HepG2 (cell line): ENCODE measurements at regions not wholly inside any gene's neighbourhood (a gene's known extent, or its start where the extent isn't known, plus 50 kb on each side); places are given as distances from the start of the nearest gene placed in this dataset.

ENCODE experiments used
- ATRX ChIP-seq: sonication (generic); formaldehyde crosslinking; IDR thresholded peaks from 2 replicates; pipeline ENCODE4 v1.4.0; 2020; ENCODE audit warnings: missing genetic modification reagents, borderline replicate concordance
- CBFB ChIP-seq: sonication (generic); formaldehyde crosslinking; IDR thresholded peaks from 2 replicates; pipeline ENCODE4 v1.4.0; 2020; ENCODE audit warnings: missing genetic modification reagents
- CBX1 ChIP-seq: IDR thresholded peaks from one replicate; pipeline ENCODE4 v1.6.1; 2016; ENCODE audit warnings: antibody characterized with exemption, low read depth
- CHD2 ChIP-seq: IDR thresholded peaks from 2 replicates; pipeline ENCODE4 v1.6.1; 2011; ENCODE audit warnings: low read depth, low read length, improper control_type of control experiment
- DPF2 ChIP-seq: sonication (generic); formaldehyde crosslinking; IDR thresholded peaks from 2 replicates; pipeline ENCODE4 v1.4.0; 2020; ENCODE audit warnings: mild to moderate bottlenecking, low read depth, missing genetic modification reagents, borderline replicate concordance
- GTF2F1 ChIP-seq: fragments of 150-350 bp; IDR thresholded peaks from 2 replicates; pipeline ENCODE4 v1.6.1; 2014; ENCODE audit warnings: low read length
- KDM2A ChIP-seq: sonication (generic); formaldehyde crosslinking; IDR thresholded peaks from 2 replicates; pipeline ENCODE4 v1.4.0; 2020; ENCODE audit warnings: low read depth, missing genetic modification reagents, borderline replicate concordance
- MAZ ChIP-seq, 2 experiments: sonication (generic) in 1 of 2; formaldehyde crosslinking in 1 of 2; IDR thresholded peaks; 2 replicates each; pipeline versions ENCODE4 v1.5.0 to v1.6.1; 2012 to 2020; ENCODE audit warnings: low read depth in 2 of 2, mild to moderate bottlenecking in 2 of 2, borderline replicate concordance in 1 of 2, improper control_type of control experiment in 1 of 2, low read length in 1 of 2, missing genetic modification reagents in 1 of 2, moderate library complexity in 1 of 2
- PHF8 ChIP-seq: sonication (generic); formaldehyde crosslinking; IDR thresholded peaks from 2 replicates; pipeline ENCODE4 v1.5.0; 2020; ENCODE audit warnings: missing genetic modification reagents
- PRPF4 ChIP-seq: fragments of 200-400 bp; formaldehyde crosslinking; IDR thresholded peaks from 2 replicates; pipeline ENCODE4 v1.6.1; 2016; ENCODE audit warnings: low read length, low read depth; ENCODE audit not compliant: poor library complexity, severe bottlenecking
- RFXAP ChIP-seq: sonication (generic); formaldehyde crosslinking; IDR thresholded peaks from 2 replicates; pipeline ENCODE4 v1.4.0; 2020; ENCODE audit warnings: missing genetic modification reagents, borderline replicate concordance
- SAFB2 ChIP-seq: sonication (generic); formaldehyde crosslinking; IDR thresholded peaks from 2 replicates; pipeline ENCODE4 v1.5.1; 2020; ENCODE audit warnings: missing genetic modification reagents, low read depth, mild to moderate bottlenecking, borderline replicate concordance
- SETDB1 ChIP-seq: sonication (generic); formaldehyde crosslinking; IDR thresholded peaks from 2 replicates; pipeline ENCODE4 v1.5.1; 2020; ENCODE audit warnings: missing genetic modification reagents, mild to moderate bottlenecking, borderline replicate concordance
- SP140L ChIP-seq: sonication (generic); formaldehyde crosslinking; IDR thresholded peaks from 2 replicates; pipeline ENCODE4 v1.4.0; 2020; ENCODE audit warnings: missing genetic modification reagents, borderline replicate concordance
- TERF1 ChIP-seq: sonication (generic); formaldehyde crosslinking; IDR thresholded peaks from 2 replicates; pipeline ENCODE4 v1.8.0; 2022; ENCODE audit warnings: mild to moderate bottlenecking, missing genetic modification reagents, moderate library complexity
- ZFYVE20 ChIP-seq: sonication (generic); formaldehyde crosslinking; IDR thresholded peaks from 2 replicates; pipeline ENCODE4 v1.8.0; 2023; ENCODE audit warnings: low read depth, mild to moderate bottlenecking, moderate library complexity, missing genetic modification reagents, borderline replicate concordance
- ZNF207 ChIP-seq: fragments of 450-650 bp; IDR thresholded peaks from 2 replicates; pipeline ENCODE4 v1.6.1; 2016; ENCODE audit warnings: antibody characterized with exemption, borderline replicate concordance
- ZNF512B ChIP-seq: sonication (generic); formaldehyde crosslinking; IDR thresholded peaks from 2 replicates; pipeline ENCODE4 v1.5.1; 2020; ENCODE audit warnings: missing genetic modification reagents, mild to moderate bottlenecking, borderline replicate concordance
- ZNF619 ChIP-seq: sonication (generic); formaldehyde crosslinking; IDR thresholded peaks from 2 replicates; pipeline ENCODE4 v1.4.0; 2020; ENCODE audit warnings: mild to moderate bottlenecking, missing genetic modification reagents
- TF ChIP-seq, protein P1 (sequence below): sonication (generic); formaldehyde crosslinking; IDR thresholded peaks from 2 replicates; pipeline ENCODE4 v1.4.0; 2020; ENCODE audit warnings: mild to moderate bottlenecking, missing genetic modification reagents
- TF ChIP-seq, protein P2 (sequence below): IDR thresholded peaks from 2 replicates; pipeline ENCODE4 v1.6.1; 2016; ENCODE audit warnings: missing compliant biosample characterization, missing genetic modification reagents, borderline replicate concordance
- TF ChIP-seq, protein P3 (sequence below): sonication (generic); formaldehyde crosslinking; IDR thresholded peaks from 2 replicates; pipeline ENCODE4 v1.5.0; 2020; ENCODE audit warnings: missing genetic modification reagents, mild to moderate bottlenecking, borderline replicate concordance

- TF ChIP-seq MAZ (IDR thresholded peaks at IDR 0.05; ENCODE audit: borderline replicate concordance, low read depth, low read length) (no peak), MAZ (CRISPR knock-in tag; IDR thresholded peaks at IDR 0.05; ENCODE audit: low read depth) (0 out of 2 replicates have a peak, but pooled peaks have one; percentile 12), ZNF207 (no peak), GTF2F1 (no peak), PHF8 (CRISPR knock-in tag) (peak; percentile 66; the same call in 1 of the 2 replicates), ATRX (CRISPR knock-in tag) (no peak), ZFYVE20 (no peak), RFXAP (0 out of 2 replicates have a peak, but pooled peaks have one; percentile 12), ZNF512B (CRISPR knock-in tag) (no peak), CBX1 (no peak), CHD2 (peak; percentile 78), CBFB (CRISPR knock-in tag) (0 out of 2 replicates have a peak, but pooled peaks have one; percentile 6), SP140L (CRISPR knock-in tag) (no peak), KDM2A (no peak), PRPF4 (no peak), ZNF619 (CRISPR knock-in tag) (no peak), TERF1 (no peak), SETDB1 (0 out of 2 replicates have a peak, but pooled peaks have one; percentile 47), SAFB2 (CRISPR knock-in tag) (no peak), DPF2 (no peak)
- TF ChIP-seq, protein P1, sequence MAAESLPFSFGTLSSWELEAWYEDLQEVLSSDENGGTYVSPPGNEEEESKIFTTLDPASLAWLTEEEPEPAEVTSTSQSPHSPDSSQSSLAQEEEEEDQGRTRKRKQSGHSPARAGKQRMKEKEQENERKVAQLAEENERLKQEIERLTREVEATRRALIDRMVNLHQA (CRISPR knock-in tag), result no peak
- TF ChIP-seq, protein P2, sequence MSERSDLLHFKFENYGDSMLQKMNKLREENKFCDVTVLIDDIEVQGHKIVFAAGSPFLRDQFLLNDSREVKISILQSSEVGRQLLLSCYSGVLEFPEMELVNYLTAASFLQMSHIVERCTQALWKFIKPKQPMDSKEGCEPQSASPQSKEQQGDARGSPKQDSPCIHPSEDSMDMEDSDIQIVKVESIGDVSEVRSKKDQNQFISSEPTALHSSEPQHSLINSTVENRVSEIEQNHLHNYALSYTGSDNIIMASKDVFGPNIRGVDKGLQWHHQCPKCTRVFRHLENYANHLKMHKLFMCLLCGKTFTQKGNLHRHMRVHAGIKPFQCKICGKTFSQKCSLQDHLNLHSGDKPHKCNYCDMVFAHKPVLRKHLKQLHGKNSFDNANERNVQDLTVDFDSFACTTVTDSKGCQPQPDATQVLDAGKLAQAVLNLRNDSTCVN, result 0 out of 2 replicates have a peak, but pooled peaks have one; percentile 25
- TF ChIP-seq, protein P3, sequence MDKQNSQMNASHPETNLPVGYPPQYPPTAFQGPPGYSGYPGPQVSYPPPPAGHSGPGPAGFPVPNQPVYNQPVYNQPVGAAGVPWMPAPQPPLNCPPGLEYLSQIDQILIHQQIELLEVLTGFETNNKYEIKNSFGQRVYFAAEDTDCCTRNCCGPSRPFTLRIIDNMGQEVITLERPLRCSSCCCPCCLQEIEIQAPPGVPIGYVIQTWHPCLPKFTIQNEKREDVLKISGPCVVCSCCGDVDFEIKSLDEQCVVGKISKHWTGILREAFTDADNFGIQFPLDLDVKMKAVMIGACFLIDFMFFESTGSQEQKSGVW (CRISPR knock-in tag), result no peak
Observed at GRCh38 chr7:131107337-131108211, 220.1 kb upstream of the MKLN1 start (continued).
